ENCODE measurements at regions not wholly inside any gene's neighbourhood (a gene's known extent, or its start where the extent isn't known, plus 50 kb on each side); places are given as distances from the start of the nearest gene placed in this dataset.
"Not testable (repeated sequence)": the region's sequence is repeated elsewhere in the genome, so short reads cannot be mapped to it uniquely, and the experiment has no call there.

GRCh38 chr6:155587817-155588216 is 132.2 kb upstream of the NOX3 start:
- no peak for DNase-seq (ENCODE audit: low spot score)

GRCh38 chr6:155586090-155586489 is 130.5 kb upstream of the NOX3 start:
- no peak for DNase-seq (ENCODE audit: low spot score)

GRCh38 chr6:155584006-155584405 is 128.4 kb upstream of the NOX3 start:
- DNase-seq (ENCODE audit: low spot score) = no peak

DNA sequence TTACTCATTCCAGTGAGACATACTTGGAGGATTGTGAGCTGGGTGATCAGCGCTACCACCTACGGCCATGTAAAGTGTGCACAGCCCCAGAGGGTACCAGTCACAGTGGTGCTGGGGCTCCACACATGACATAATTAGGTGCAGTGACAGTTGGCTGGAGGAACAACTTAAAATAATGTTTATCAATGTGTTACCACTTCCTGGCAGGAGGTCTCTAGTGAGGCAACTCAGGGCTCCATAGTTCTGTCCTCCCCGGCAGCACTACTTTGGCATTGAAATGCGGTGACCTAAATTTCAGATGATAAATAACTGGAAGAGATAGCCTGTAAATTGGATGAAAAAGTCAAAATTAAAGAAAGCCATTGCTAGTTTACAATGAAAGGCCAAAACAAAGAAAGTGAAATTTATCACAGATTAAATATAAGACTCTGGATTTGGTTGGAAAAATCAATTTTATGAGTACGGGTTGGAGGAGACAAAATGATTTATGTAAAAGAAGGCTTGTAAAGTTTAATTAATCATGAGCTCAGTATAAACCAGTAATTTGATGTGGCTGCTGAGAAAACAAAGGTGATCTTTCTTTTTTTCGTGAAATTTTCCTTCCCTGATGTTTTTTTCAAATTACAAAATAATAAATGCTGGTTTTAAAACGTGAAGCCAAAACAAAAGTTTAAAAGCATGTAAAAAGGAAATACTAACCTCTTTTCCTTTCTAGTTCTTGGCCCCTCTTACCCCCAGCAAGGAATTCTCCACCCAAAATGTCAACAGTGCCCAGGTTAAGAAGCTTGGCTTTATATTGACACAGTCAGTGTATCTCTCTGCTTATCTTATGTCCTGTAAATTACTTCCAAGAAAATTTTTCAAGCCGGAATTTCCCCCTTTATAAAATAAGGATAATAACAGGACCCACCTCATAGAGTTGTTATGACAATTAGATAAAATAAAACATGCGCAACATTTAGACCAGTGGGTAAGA is 126.7 kb upstream of the NOX3 start:
- no peak for DNase-seq (ENCODE audit: low spot score)

DNA sequence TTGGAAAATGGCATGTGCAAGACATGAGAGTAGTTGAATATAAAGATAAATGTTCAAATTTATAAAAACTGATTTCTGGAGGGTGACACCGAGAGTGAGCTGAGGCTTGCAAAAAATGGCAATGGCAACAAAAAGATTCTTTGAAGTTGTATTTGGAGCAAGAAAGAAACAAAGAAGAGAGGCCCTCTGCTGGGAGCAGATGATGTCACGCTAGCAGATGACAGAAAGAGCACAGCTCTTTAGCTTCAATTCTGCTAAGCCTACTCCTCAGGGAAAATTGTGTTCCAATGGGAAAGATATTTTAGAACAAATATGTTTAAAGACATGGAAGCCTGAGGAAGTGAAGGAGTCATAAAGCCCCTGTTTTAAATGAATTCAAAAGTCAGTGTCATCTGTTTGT is 125.3 kb upstream of the NOX3 start:
- no peak for DNase-seq (ENCODE audit: low spot score)

- DNase-seq (ENCODE audit: low spot score) = no peak
These were observed 122.6 kb upstream of the NOX3 start for GRCh38 chr6:155578251-155578650.

GRCh38 chr6:155561966-155562364 is 106.3 kb upstream of the NOX3 start:
- no peak for DNase-seq (ENCODE audit: low spot score)

GRCh38 chr6:155561257-155561965 is 105.8 kb upstream of the NOX3 start:
- DNase-seq (ENCODE audit: low spot score) = no peak

- no peak for DNase-seq (ENCODE audit: low spot score)
These were observed 94.3 kb upstream of the NOX3 start for GRCh38 chr6:155549928-155550327.

- DNase-seq (ENCODE audit: low spot score) = no peak
These were observed 93.6 kb upstream of the NOX3 start for GRCh38 chr6:155549028-155549798.

DNA sequence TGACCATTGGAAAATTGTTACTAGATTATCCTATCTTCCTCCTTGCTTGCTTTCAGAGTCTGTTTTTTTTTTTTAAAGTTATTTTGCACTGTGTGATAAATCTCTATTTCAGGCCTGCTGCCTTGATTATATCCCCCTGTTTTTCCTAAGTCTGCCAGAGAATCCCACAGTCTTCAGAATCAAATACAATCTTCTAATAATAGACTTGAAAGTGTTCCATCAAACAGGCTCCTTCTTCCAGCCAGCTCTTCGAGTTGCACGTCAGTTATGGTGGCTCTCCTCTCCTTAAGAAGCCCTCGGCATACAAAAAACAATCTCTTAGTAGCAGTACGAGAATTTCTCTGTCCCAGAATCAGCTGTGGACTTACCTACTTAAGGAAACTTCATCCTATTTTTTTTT is 92.9 kb upstream of the NOX3 start:
- DNase-seq (ENCODE audit: low spot score) = no peak

- no peak for DNase-seq (ENCODE audit: low spot score)
These were observed 89.0 kb upstream of the NOX3 start for GRCh38 chr6:155544677-155545076.

DNA sequence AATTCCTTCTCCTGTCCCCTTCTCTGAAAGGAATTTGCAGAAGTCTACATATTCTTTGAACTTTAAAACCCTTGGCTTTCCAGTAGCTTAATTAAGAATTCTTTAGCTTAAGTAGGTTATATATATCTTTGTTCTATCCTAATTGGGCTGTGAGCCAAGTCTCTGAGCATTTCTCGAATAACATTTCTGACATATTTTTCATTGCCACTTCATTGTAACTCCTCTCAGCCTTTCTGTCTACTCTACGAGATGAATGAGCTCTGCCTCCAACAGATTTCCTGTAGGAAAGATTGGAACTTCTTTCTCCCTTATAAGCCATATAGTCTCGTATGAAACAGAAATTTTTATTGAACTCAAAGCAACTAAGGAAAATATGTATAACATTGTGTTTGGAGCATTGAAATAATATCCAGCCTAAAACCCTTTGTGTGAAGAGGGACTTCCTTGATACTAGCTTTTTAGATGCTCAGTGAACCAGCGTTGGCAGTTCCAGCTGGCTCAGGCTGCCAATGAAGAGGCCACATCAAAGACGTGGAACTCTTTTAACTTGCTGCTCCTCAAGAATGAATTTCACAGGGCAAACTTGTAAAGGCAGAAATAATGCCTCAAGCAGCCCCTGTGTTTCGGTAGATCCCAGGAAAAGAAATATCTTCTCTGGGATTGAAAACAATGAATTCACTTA is 87.7 kb upstream of the NOX3 start:
- no peak for DNase-seq (ENCODE audit: low spot score)

GRCh38 chr6:155542036-155542435 is 86.4 kb upstream of the NOX3 start:
- DNase-seq (ENCODE audit: low spot score) = no peak

GRCh38 chr6:155538708-155539390 is 83.2 kb upstream of the NOX3 start:
- DNase-seq (ENCODE audit: low spot score) = no peak

- DNase-seq (ENCODE audit: low spot score) = no peak
These were observed 79.0 kb upstream of the NOX3 start for GRCh38 chr6:155534678-155535077.

GRCh38 chr6:155530219-155530834 is 74.7 kb upstream of the NOX3 start:
- no peak for DNase-seq (ENCODE audit: low spot score)

GRCh38 chr6:155529814-155530213 is 74.2 kb upstream of the NOX3 start:
- DNase-seq (ENCODE audit: low spot score) = not testable (repeated sequence)

DNA sequence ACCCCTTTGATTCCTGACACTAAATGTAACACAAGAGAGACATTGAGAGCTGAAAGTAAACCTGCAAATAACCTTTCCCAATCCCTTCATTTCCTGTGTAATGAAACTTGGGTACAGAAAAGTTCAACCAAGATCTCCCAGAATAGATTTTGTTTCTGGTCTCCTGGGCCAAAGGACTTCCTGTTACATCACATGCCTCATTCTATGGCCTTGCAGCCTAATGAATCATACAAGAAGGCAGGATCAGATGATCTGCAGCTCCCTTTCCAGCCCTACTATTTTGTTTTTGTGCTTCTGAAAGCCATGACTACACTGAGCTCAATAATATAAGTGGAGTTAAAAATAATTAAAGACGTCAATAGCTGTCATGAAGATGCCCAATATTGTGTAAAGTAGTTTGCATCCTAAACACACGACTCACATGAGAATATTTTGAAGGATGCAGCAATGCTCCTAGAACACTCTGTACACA is 73.4 kb upstream of the NOX3 start:
- no peak for DNase-seq (ENCODE audit: low spot score)

DNA sequence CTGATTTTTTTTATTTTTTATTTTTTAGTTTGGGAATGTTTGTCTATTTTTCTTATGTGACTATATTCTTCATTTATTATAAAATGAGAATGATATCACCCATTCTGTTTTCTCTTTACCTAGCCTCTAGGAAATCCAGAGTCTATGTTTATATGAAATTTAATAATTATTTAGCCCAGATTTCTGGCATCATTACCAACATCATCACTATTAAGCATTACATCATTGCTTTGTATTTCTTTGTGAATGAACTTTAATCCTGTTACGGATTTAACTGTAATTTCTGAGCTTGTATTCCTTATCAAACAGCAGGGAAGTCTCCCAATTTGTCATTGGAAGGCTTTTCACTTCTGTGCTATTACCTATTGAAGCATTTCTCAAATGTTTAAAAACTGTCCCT is 72.7 kb upstream of the NOX3 start:
- DNase-seq (ENCODE audit: low spot score) = no peak

DNA sequence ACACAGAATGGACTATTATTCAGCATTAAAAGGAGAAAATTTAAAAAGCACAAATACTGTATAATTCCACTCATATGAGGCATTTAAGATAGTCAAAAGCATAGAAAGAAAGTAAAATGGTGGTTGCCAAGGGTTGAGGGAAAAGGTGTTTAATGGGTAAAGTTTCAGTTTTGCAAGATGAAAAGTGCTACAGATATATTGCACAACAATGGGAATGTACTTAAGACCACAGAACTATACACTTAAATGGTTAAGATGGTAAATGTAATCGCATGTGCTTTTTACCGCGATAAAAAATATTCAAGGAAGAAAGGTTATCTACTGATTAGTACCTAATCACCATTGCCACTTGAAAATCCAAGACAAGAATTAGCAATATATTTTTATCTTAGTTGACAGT is 71.8 kb upstream of the NOX3 start:
- DNase-seq (ENCODE audit: low spot score) = no peak
